BJ (cell line): ENCODE measurements at regions not wholly inside any gene's neighbourhood (a gene's known extent, or its start where the extent isn't known, plus 50 kb on each side); places are given as distances from the start of the nearest gene placed in this dataset.
"Not testable (repeated sequence)": the region's sequence is repeated elsewhere in the genome, so short reads cannot be mapped to it uniquely, and the experiment has no call there.

Experiments
- CTCF ChIA-PET: fragments of 350-600 bp; formaldehyde crosslinking; extraction: SDS; loops from one replicate; lab custom pipeline; 2021; ENCODE audit warnings: antibody characterized with exemption, inconsistent platforms; lab: Yijun Ruan, JAX
- POLR2A ChIA-PET: fragments of 300-600 bp; sonication (Branson Sonifier 250); formaldehyde crosslinking; extraction: SDS; loops from one replicate; lab custom pipeline; 2021; ENCODE audit warnings: antibody characterized with exemption; lab: Charles Lee
- DNase-seq: peaks from one replicate; pipeline ENCODE4 v3.0.0-alpha.2; 2011; ENCODE audit warnings: low read depth
- H3K27me3 ChIP-seq: 2 replicates; pipeline ENCODE4 v1.6.0; 2011; ENCODE audit warnings: low read length; ENCODE audit not compliant: control insufficient read depth, insufficient read depth
- H3K36me3 ChIP-seq: 2 replicates; pipeline ENCODE4 v1.5.1; 2011; ENCODE audit warnings: low read length; ENCODE audit not compliant: control insufficient read depth, insufficient read depth
- H3K4me3 ChIP-seq: 2 replicates; pipeline ENCODE4 v1.5.1; 2011; ENCODE audit warnings: low read depth, mild to moderate bottlenecking, control low read depth, low read length
- TF ChIP-seq, protein P1 (sequence below): IDR thresholded peaks from 2 replicates; pipeline ENCODE4 v1.5.1; 2011; ENCODE audit warnings: low read depth, mild to moderate bottlenecking, control low read depth, inconsistent platforms, low read length, moderate library complexity; ENCODE audit not compliant: insufficient read depth

DNA sequence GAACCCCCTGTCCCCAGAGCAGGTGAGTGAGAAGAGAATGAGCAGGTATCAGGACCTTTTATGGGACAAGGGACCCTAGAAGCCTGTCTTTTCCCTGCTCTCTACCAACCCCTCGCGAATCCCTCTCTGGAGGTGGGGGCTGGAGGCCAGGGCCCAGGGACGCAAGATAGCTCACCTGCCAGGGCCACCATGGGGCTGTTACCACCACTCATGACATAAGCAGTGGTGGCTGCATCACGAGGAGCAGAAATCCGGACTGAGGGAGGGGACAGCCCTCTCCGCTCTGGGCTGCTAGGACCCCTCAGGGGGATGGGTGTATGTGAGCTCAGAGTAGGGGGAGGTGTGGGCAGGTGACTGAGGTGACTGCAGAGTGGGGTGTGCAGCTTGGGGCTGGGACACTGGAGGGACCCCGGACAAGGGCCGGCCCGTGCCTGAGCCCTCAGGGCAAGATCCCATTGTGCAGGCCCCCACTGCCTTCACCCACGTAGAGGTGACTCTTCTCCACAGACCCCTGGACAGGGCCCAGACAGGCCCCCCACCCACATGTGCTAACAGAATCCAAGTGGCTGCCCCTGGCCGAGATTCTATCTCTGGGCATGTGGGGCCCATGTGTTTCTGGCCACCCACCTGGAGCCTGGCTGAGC, 190.6 kb downstream of the TBC1D2B start:
- TF ChIP-seq, protein P1, sequence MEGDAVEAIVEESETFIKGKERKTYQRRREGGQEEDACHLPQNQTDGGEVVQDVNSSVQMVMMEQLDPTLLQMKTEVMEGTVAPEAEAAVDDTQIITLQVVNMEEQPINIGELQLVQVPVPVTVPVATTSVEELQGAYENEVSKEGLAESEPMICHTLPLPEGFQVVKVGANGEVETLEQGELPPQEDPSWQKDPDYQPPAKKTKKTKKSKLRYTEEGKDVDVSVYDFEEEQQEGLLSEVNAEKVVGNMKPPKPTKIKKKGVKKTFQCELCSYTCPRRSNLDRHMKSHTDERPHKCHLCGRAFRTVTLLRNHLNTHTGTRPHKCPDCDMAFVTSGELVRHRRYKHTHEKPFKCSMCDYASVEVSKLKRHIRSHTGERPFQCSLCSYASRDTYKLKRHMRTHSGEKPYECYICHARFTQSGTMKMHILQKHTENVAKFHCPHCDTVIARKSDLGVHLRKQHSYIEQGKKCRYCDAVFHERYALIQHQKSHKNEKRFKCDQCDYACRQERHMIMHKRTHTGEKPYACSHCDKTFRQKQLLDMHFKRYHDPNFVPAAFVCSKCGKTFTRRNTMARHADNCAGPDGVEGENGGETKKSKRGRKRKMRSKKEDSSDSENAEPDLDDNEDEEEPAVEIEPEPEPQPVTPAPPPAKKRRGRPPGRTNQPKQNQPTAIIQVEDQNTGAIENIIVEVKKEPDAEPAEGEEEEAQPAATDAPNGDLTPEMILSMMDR: no peak
- ChIA-PET POLR2A (no interaction called here), CTCF (no interaction called here)
- Histone ChIP-seq H3K36me3 (no peaks in the 10 kb centered on the region), H3K4me3 (no peak overlapping the region), H3K27me3 (no peaks in the 10 kb centered on the region)
- DNase-seq: no peak

DNA sequence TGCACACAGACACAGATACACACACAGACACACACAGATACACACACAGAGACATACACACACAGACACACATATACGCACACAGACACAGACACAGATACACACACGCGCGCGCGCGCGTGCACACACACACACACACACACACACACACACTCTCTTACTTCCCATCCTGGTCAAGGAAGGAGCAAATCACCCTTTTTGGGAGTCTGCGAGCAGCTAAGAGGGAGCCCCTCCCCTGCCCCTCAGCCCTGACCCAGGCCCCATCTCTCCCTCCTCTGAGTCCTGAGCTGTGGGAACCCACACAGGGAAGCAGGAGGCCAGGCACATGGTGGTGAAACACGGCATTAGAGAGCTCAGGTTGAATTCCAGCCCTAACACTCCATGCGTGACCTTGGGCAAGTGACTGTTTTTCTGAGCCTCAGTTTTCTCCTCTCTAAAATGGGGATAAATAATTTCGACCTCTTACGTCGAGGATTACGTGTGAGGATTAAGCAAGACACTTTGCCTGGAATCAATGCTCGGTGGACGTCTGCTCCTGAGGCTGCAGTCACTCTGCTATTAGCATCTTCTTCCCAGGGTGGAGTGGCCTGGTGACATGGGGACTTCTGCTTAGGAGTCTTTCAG, 191.5 kb downstream of the TBC1D2B start:
- CTCF ChIA-PET, DNase-seq, POLR2A ChIA-PET, H3K36me3 ChIP-seq, H3K4me3 ChIP-seq, H3K27me3 ChIP-seq: not testable (repeated sequence)

DNA sequence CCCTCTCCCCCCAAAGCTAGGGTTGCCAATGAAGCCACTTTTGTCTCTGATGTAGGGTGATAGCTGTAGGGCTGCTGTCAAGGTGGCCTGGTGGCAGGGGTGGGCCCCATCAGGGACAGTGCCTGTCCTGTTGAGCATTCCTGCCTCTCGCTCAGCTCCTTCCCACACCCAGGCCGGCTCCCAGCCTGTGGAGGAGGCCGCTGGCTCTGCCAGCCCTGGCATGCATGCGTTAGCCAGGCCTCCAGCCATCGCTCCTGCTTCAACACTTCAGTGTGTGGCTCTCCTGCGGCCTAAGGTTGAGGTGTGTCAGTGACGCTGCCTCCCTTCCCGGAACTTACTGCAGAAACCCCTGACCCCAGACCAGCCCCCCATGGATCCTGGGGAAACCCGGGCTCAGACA, 194.5 kb downstream of the TBC1D2B start:
- H3K27me3 ChIP-seq, H3K4me3 ChIP-seq, H3K36me3 ChIP-seq, DNase-seq, POLR2A ChIA-PET: not testable (repeated sequence)
- CTCF ChIA-PET: interaction anchor here (1.8 kb wide), 1 partner anchor 13 kb away, joined by 8 read pairs; no protein-coding TSS in a partner anchor

DNA sequence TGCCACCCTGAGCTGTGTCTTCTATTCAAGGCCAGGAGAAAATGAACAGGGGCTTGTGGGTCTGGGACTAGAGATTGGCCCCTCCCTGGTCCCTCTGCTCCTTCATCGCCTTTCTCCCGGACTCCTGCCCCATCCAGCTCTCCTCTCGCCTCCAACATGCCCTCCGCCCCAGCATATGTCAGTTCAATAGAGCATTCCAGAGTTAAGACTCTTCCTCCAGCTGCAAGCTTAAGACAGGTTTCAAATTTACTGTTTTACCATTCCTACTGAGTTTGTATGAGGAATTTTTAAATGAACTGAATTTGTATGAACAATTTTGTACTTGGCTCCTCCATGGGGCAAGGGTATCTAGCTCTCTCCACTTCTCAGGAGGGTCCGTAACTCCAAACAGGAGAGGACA, 195.6 kb downstream of the TBC1D2B start:
- no peak for DNase-seq
- ChIA-PET POLR2A (no interaction called here), CTCF (interaction anchor here (1.2 to 1.8 kb wide), 2 partner anchors 12 to 248 kb away, joined by 3 to 8 read pairs; no protein-coding TSS in a partner anchor)
- TF ChIP-seq, protein P1: no peak
- Histone ChIP-seq H3K36me3 (no peaks in the 10 kb centered on the region), H3K27me3 (no peaks in the 10 kb centered on the region), H3K4me3 (no peak overlapping the region)

DNA sequence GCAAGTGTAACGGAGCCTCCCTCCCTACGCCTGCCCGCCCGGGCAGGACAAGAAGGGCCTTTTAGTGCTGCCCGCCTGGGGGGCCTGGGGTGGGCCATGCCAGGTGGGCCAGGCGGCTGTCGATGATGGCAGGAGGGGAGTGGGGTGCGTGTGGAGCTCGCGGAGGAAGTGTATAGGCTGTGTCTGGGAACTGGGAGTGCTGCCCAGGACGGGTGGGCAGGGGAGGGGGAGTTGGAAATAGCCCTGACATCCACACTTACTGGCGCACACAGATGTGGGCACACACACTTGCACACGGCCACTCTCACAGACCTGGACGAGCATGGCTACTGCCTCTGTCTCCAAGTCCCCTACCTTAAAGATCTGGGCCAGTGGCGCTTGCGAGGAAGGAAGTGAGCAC, 196.0 kb downstream of the TBC1D2B start:
- CTCF ChIA-PET: interaction anchor here (1.2 to 1.8 kb wide), 2 partner anchors 11 to 247 kb away, joined by 3 to 8 read pairs; no protein-coding TSS in a partner anchor
- H3K27me3 ChIP-seq, H3K4me3 ChIP-seq, DNase-seq, H3K36me3 ChIP-seq, POLR2A ChIA-PET: not testable (repeated sequence)

DNA sequence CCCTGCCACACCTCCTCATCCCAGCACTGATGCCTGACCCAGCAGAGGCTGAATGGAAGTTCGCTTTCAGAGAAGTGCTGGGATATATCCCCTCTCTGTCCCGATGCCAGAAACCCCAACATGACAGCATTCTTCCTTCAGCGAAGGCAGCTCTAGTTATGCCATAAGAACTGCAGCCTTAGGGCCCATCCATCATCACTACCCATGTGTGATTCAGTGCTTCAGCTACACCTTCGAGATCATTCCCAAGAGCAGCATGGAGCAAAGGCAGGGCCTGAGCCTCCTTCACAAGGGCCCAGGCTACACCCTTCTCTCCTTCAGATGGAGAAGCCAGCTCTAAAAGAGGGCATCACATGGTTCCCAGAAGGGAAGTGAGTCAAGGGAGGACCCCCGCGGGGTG, 198.0 kb downstream of the TBC1D2B start:
- POLR2A ChIA-PET, H3K36me3 ChIP-seq, DNase-seq, H3K27me3 ChIP-seq, CTCF ChIA-PET, H3K4me3 ChIP-seq: not testable (repeated sequence)

DNA sequence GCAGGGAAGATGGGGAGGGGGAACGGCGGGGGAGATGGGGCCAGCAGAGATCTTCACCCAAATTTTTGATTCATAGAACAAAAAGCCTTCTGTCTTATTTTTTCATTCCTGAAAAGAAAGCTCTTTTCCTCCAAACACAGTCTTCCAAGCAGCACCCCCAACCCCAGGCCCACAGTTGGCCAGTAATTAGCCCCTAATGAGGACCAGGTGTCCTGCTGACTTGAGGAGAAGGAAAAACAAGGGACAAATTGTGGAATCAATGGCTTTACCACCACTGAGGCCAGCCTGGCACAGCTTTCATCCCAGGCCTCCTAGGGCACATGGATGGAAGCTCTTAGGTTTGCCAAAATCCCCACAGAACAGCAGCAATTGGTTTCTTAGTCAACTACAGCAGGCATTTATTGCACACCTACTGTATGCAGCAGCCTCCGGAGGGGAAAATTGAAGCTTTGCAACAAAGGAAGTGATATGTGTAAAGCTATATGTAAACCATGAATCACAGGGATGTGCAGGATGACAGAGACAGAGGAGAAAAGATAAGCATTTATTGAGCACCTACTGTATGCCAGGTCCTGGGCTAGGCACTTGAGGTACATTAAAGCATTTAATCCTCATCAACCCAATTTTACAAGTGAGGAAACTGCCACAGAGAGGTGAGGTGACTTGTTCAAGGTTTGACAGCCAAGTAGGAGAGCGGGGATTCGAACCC, 199.5 kb downstream of the TBC1D2B start:
- Histone ChIP-seq H3K27me3 (no peaks in the 10 kb centered on the region), H3K4me3 (no peak overlapping the region), H3K36me3 (no peaks in the 10 kb centered on the region)
- DNase-seq: no peak
- ChIA-PET POLR2A (no interaction called here), CTCF (no interaction called here)
- TF ChIP-seq, protein P1: no peak

DNA sequence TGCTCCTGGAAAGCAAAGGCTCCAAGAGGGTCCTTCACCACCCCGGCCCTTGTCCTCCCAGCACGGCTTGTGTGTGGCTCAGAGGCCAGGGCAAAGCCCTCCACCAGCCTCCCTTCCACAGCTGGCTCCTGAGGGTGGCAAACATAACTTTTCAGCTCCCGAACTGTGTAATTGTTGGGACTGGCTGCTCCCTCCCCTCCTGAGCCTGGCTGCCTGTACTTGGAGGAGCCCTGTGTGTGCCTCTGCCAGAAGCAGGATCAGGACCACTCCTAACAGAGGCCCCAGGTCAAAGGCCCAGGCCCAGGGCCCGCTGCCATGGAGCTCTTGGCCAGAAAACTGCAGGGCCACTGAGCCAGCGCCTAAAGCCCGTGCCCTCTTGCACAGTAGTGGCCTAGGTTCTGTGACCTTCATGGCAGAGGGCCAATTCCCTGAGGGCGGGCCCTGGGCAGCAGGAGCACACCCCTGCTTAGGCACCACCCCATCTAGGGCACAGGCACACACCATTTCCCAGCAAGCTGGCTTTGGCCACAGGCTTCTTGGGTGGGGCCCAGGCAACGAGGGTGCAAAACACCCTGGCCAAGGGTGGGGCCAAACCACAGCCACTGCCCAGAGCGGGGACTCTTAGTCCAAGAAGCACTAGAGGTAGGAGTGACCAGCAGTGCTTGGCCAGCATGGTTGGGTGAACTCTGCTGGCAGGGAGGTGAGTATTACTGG, 201.2 kb downstream of the TBC1D2B start:
- H3K27me3 ChIP-seq, H3K4me3 ChIP-seq, DNase-seq, POLR2A ChIA-PET, H3K36me3 ChIP-seq: not testable (repeated sequence)
- CTCF ChIA-PET: interaction anchor here (0.9 kb wide), 1 partner anchor 59 kb away, joined by 3 read pairs; no protein-coding TSS in a partner anchor
